Chondrocyte (in vitro differentiated cells): ENCODE measurements at regions not wholly inside any gene's neighbourhood (a gene's known extent, or its start where the extent isn't known, plus 50 kb on each side); places are given as distances from the start of the nearest gene placed in this dataset.
A peak's percentile ranks its signal among the peaks of the same experiment; 100 is the strongest.
"Not testable (repeated sequence)": the region's sequence is repeated elsewhere in the genome, so short reads cannot be mapped to it uniquely, and the experiment has no call there.

Source experiments
- DNase-seq: peaks from one replicate; pipeline ENCODE4 v3.0.0; 2021; ENCODE audit warnings: mixed read lengths, low spot score
- H3K27ac Mint-ChIP-seq: one replicate; pipeline ENCODE4 v1.8.0; 2021; ENCODE audit warnings: mild to moderate bottlenecking, moderate library complexity, mixed read lengths; ENCODE audit not compliant: unreplicated experiment
- H3K27me3 Mint-ChIP-seq: 2 replicates; pipeline ENCODE4 v1.8.0; 2021; ENCODE audit warnings: low read depth, mixed read lengths
- H3K36me3 Mint-ChIP-seq: 2 replicates; pipeline ENCODE4 v1.8.0; 2021; ENCODE audit warnings: low read depth, mixed read lengths
- H3K4me1 Mint-ChIP-seq: 2 replicates; pipeline ENCODE4 v1.8.0; 2021; ENCODE audit warnings: low read depth, mild to moderate bottlenecking, mixed read lengths
- H3K4me3 Mint-ChIP-seq: one replicate; pipeline ENCODE4 v1.8.0; 2021; ENCODE audit warnings: mild to moderate bottlenecking, moderate library complexity, mixed read lengths; ENCODE audit not compliant: unreplicated experiment
- H3K9me3 Mint-ChIP-seq: 2 replicates; pipeline ENCODE4 v1.8.0; 2021; ENCODE audit warnings: low read depth, mixed read lengths
- TF ChIP-seq, protein P1 (sequence below): fragments of 200-600 bp; sonication (generic); IDR thresholded peaks from 2 replicates; pipeline ENCODE4 v1.5.0; 2021; ENCODE audit warnings: antibody characterized with exemption, mild to moderate bottlenecking, moderate library complexity

DNA sequence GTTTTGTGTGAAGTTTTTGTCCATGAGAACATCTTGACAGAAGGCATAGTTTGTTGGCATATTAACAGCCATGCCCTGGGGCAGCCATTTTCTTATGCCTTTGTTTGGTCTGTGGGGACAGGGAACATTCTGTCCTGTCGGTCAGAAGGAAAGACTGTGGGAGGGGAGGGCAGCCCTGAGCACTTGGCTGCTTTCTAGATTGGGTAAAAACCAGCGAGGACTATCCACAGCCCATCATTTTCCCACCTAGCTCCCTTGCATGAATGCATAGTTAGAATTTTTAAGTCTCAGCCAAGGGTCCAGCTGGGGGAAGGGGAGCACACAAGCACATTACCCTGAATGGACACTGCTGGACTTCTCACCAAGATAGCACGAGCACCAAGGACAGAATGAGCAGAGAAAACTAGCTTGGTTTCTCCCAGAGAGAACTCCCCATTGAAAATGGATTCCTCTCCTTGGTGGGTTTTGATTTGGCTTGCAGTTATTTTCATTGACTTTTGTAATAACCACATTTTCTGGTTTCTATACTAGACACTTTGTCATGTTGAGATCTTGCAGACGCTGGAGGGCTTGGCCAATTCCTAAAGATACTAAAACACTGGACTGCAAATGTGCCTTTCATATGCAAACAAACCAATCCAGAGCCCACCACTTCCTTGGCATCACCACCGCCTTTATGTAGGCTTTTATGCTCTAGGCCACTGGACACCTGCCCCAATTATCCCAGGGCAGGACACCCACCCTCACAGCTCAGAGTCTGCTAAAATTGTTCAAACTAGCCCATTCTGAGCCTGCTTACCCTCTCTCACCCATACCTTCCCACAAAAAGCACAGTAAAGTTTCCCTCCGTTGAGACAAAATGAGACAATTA lies 129.9 kb downstream of the BOD1 start:
- TF ChIP-seq, protein P1, sequence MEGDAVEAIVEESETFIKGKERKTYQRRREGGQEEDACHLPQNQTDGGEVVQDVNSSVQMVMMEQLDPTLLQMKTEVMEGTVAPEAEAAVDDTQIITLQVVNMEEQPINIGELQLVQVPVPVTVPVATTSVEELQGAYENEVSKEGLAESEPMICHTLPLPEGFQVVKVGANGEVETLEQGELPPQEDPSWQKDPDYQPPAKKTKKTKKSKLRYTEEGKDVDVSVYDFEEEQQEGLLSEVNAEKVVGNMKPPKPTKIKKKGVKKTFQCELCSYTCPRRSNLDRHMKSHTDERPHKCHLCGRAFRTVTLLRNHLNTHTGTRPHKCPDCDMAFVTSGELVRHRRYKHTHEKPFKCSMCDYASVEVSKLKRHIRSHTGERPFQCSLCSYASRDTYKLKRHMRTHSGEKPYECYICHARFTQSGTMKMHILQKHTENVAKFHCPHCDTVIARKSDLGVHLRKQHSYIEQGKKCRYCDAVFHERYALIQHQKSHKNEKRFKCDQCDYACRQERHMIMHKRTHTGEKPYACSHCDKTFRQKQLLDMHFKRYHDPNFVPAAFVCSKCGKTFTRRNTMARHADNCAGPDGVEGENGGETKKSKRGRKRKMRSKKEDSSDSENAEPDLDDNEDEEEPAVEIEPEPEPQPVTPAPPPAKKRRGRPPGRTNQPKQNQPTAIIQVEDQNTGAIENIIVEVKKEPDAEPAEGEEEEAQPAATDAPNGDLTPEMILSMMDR: no peak
- no peaks in the 10 kb centered on the region for H3K36me3 Mint-ChIP-seq

DNA sequence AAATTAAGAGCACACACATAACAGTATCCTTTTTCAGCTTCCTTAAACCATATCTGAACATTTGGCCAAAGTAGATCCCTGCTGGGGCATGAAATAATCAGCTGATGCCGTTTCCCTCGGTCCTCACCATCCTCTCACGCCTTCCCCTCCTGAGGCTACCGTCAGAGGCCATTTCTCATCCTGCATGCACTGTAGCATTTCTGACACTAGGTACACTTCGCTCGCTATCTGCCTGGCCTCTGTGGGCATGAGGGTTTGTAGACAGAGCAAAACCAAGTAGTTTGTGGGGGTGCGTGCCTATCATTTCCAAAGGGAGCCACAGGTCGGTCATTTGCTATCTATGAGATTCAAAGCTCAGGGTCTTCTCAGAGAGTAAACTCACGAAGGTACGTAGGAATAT lies 131.9 kb downstream of the BOD1 start:
- H3K36me3 Mint-ChIP-seq: peaks cover 1% of the 10 kb centered on the region
- TF ChIP-seq, protein P1: no peak
- peaks cover 8% of the 10 kb centered on the region for H3K9me3 Mint-ChIP-seq
- peaks cover 60% of the 10 kb centered on the region for H3K4me1 Mint-ChIP-seq
- no peak overlapping the region for H3K27ac Mint-ChIP-seq
- DNase-seq: no peak
- H3K4me3 Mint-ChIP-seq: no peak overlapping the region
- H3K27me3 Mint-ChIP-seq: no peaks in the 10 kb centered on the region

More for the DNA sequence above, 129.9 kb downstream of the BOD1 start:
- H3K27me3 Mint-ChIP-seq: no peaks in the 10 kb centered on the region
- H3K4me3 Mint-ChIP-seq: no peak overlapping the region
- peaks cover 40% of the 10 kb centered on the region for H3K4me1 Mint-ChIP-seq
- peaks cover 10% of the 10 kb centered on the region for H3K9me3 Mint-ChIP-seq
- no peak for DNase-seq
- H3K27ac Mint-ChIP-seq: peak overlapping the region; percentile 49

DNA sequence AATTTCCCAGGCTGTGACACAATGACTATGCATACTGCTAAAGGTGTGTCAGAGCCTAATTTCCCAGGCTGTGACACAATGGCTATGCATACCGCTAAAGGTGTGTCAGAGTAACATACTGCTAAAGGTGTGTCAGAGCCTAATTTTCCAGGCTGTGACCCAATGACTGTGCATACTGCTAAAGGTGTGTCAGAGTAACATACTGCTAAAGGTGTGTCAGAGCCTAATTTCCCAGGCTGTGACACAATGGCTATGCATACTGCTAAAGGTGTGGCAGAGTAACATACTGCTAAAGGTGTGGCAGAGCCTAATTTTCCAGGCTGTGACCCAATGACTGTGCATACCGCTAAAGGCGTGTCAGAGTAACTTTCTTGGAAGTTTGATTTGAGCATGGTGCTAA lies 132.9 kb downstream of the BOD1 start:
- H3K4me3 Mint-ChIP-seq, H3K27me3 Mint-ChIP-seq, H3K36me3 Mint-ChIP-seq, H3K27ac Mint-ChIP-seq, H3K9me3 Mint-ChIP-seq, DNase-seq: not testable (repeated sequence)
- peaks cover 69% of the 10 kb centered on the region for H3K4me1 Mint-ChIP-seq

DNA sequence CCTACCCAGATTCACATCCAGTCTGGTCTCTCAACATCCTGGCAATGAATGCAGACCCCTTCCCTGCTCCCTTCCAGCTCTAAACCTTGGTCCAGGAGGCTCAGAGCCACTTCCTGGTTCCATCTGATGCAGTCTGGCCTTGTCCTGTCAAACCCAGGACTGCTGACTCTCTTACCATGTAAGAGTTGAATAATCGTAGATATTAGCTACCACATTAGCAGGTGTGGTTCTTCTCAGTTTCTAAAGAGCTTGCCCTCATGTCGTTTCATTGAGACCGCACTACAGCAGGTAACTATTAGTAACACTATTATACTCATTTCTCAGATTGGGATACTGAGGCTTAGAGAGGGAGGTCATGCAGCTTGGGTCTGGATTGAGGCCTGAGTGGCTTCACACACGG lies 133.3 kb downstream of the BOD1 start:
- Mint-ChIP-seq H3K27ac (no peak overlapping the region), H3K4me3 (no peak overlapping the region), H3K4me1 (peaks cover 73% of the 10 kb centered on the region), H3K9me3 (peaks cover 3% of the 10 kb centered on the region), H3K36me3 (peaks cover 1% of the 10 kb centered on the region), H3K27me3 (no peaks in the 10 kb centered on the region)
- DNase-seq: no peak
- TF ChIP-seq, protein P1: no peak

DNA sequence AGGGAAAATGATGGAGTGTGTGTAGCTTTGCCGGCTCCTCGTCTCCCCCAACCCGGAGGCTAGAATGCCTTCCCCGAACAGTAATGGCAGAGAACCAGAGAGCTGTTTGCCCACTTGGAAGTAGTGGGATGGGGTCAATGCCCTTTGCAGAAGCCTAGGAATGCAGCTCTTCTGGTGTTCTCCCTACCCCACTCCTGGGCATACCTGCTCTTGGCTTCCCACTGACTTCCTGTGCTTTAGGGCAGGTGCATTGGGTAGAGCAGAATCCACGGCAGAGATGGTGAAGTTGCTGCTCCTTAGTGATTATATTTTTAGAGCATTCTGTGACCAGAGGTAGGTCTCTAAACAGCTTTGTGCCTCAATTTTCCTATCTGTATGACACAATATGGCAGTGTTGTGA lies 134.6 kb downstream of the BOD1 start:
- H3K9me3 Mint-ChIP-seq: no peaks in the 10 kb centered on the region
- H3K36me3 Mint-ChIP-seq: peaks cover 1% of the 10 kb centered on the region
- no peak for DNase-seq
- H3K4me3 Mint-ChIP-seq: no peak overlapping the region
- TF ChIP-seq, protein P1: no peak
- peaks cover 75% of the 10 kb centered on the region for H3K4me1 Mint-ChIP-seq
- H3K27me3 Mint-ChIP-seq: no peaks in the 10 kb centered on the region
- no peak overlapping the region for H3K27ac Mint-ChIP-seq

DNA sequence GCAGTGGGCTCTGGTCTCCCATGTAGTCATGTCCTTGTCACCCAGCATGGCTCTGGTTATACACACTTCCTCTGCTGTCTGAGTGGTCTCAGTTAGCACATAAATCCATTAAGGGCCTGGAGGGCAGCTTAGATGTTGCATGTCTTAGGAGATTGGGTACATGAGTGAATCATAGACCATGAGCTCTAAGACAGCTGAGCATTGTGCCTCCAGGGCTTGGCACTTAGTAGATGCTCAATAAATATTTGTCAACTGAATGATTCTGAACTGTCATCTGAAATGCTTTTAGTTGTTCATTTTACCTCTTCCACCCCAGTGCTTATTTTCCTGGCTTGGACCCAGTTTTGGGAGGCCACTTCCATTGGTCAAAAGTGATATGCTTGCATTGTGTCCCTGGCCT lies 135.6 kb downstream of the BOD1 start:
- H3K36me3 Mint-ChIP-seq: peaks cover 1% of the 10 kb centered on the region
- H3K9me3 Mint-ChIP-seq: peaks cover 5% of the 10 kb centered on the region
- no peak overlapping the region for H3K4me3 Mint-ChIP-seq
- H3K4me1 Mint-ChIP-seq: peaks cover 75% of the 10 kb centered on the region
- DNase-seq: no peak
- peak overlapping the region; percentile 99 for H3K27ac Mint-ChIP-seq
- TF ChIP-seq, protein P1: no peak
- no peaks in the 10 kb centered on the region for H3K27me3 Mint-ChIP-seq
